HG02870 (cell line): ENCODE measurements at regions not wholly inside any gene's neighbourhood (a gene's known extent, or its start where the extent isn't known, plus 50 kb on each side); places are given as distances from the start of the nearest gene placed in this dataset.
"Not testable (repeated sequence)": the region's sequence is repeated elsewhere in the genome, so short reads cannot be mapped to it uniquely, and the experiment has no call there.

Source experiments
- ATAC-seq: cut with Tn5 transposase; IDR thresholded peaks from one replicate; pipeline ENCODE4 v1.9.1; 2021; ENCODE audit warnings: mild to moderate bottlenecking, moderate library complexity; ENCODE audit not compliant: unreplicated experiment

- no peak for ATAC-seq
These were observed 750.5 kb downstream of the FRK start for GRCh38 chr6:115310156-115310555.

DNA sequence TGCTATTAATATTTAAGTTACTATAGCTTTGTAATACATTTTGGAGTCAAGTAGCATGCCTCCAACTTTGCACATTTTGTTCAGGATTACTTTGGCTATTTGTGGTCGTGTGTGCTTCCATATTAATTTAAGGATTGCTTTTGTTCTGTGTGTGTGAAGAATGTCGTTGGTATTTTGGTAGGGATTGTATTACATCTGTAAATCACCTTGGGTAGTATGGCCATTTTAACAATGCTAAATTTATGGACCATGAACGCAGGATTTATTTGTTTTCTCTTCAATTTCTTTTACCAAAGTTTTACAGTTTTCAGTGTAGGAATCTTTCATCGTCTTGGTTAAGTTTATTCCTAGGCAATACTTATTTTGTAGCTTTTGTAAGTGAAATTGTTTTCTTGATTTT, 758.0 kb downstream of the FRK start:
- ATAC-seq: no peak

DNA sequence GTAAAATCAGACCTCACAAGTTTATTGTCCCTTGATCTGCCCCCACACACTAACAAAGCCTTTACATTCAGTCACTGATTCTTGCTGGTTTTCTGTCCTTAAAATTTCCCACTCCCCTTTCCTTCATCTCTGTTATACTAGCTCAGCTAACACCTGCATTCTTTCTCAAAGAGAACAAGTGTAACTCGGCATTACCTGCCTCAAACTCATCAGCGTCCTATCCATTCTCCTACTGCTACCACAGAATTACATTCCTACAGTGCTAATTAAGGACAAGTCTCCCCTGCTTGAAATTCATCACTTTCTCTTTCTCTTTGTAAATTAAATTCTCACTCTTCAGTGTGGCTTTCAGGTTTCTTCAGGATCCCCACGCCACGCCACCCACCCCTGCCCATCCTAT, 773.2 kb downstream of the FRK start:
- ATAC-seq: no peak

GRCh38 chr6:115276881-115277565, 783.7 kb downstream of the FRK start:
- ATAC-seq: no peak

DNA sequence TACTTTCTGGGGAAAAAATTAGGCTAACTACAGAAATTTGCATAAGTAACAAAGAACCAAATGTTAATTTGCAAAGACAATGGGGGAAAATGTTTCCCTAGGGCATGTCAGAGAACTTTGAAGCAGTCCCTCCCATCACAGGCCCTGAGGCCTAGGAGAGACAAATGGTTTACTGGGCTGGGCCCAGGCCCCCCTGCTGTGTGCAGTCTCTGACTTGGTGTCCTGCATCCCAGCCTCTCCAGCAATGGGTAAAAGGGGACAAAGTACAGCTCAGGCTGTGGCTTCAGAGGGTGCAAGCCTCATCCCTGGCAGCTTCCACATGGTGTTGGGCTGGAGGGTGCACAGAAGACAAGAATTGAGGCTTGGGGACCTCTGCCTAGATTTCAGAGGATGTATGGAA, 788.4 kb downstream of the FRK start:
- no peak for ATAC-seq

- no peak for ATAC-seq
These were observed 789.3 kb downstream of the FRK start for GRCh38 chr6:115271434-115271833.

DNA sequence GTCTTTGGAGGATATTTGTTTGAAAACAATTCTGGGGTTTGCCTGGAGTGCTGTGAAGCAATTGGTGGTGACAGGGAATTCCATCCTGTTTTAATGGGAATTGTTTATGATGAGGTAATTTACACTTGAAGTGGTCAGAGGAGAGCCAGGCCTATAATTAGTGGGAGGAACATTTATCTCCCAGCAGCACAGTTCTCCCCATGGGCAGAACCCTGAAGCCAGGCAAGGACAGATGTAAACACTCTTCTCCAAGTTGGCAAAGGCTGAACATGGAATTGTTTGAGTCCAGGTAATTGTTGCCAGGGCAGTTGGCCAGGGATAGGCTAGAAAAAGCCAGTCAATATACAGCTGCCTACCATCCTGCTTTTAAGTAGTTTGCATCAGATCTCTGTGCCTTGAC, 789.7 kb downstream of the FRK start:
- ATAC-seq: no peak

DNA sequence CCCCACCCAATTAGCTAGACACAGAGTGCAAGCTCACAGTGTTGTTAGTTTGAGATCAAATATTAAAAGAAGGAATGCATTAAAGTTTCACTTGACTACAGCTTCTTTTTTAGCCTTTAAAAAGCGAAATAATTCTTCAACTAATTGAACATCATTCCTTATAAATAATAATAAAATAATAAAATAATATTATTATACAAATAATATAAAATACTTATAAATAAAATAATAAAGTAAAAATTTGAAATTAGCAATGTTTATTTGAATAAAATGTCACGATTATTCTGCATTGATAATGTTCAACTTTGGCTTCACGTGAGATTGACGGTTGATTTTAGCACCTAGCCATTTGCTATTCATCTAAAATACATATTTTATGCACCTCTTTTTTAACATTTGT, 819.3 kb downstream of the FRK start:
- ATAC-seq: no peak

GRCh38 chr6:115221198-115221597, 839.5 kb downstream of the FRK start:
- ATAC-seq: no peak

DNA sequence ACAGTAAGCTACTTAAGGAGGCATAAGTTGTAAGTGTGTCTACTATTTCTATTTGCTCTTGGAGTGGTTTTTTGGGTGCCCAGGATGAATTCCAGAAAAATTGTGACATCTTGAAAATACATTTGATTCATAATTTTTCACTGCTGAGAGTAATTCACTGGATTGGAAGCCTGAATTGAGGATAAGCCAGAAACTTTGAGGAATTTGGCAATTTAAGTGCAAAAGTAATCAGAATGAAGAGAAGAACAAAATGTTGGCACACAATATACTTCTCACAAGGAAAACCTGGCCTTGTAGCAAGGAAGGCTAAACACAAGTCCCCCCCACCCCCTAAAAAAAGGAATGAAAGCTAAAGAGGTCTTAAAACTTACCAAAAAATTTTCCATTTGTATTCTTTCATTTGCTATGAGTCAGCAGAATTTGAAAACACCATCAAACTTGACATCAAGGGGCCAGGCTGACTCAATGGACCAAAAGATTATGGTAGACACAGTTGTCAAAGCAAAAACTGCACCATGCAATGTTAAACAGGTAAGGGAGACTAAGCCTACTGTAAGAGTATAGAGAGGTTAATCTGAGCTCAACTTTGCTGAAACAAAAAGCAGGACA, 840.0 kb downstream of the FRK start:
- ATAC-seq: no peak

DNA sequence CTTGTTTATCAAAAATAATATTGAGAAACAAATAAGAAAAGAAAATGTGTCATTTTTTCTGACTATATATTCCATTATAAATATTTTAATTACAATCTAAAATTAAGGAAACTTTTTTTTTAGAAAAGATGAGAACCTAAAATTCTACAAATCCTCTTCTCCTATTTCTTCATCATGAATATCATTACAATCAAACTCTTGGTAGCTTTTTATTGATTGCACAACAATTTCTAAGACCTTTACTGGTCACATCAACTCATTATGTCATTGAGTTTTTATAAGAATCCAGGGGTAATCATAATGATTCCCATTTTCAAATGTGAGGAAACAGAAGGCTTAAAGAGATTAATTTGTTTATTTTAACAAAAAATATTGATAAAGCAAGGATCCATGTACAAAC, 841.0 kb downstream of the FRK start:
- no peak for ATAC-seq

DNA sequence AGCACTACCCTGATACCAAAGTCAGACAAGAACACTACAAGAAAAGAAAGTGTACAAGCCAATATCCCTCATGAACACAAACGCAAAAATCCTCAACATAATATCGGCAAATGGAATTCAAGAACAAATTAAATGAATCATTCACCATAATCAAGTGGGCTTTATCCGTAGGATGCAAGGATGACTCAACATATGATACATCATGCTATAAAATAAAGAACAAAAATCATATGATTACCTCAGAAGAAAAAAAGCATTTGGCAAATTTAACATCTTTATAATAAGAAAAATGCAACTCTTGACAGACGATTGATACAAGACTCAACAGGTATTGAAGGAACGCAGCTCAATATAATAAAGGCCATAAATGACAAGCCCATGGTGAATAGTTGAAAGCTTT, 843.9 kb downstream of the FRK start:
- no peak for ATAC-seq

GRCh38 chr6:115214283-115214682, 846.4 kb downstream of the FRK start:
- no peak for ATAC-seq

DNA sequence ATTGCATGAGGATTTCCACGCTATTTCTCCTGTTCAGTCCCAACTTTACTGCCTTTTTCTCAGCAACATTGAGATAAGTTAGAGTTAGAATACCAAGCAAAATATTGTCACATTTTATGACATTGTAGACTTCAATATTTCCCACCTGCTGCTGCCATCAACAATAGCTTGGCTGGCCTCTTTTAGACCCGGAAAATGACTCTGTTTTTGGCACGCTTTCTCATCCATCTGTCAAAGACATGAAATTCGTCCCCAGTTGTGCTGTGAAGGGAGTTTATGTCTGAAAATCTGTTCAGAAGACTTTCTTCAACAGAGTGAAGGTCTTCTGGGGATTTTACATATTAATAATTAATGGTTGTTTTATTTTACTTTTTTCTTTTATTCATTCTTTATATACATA, 857.3 kb downstream of the FRK start:
- ATAC-seq: no peak

DNA sequence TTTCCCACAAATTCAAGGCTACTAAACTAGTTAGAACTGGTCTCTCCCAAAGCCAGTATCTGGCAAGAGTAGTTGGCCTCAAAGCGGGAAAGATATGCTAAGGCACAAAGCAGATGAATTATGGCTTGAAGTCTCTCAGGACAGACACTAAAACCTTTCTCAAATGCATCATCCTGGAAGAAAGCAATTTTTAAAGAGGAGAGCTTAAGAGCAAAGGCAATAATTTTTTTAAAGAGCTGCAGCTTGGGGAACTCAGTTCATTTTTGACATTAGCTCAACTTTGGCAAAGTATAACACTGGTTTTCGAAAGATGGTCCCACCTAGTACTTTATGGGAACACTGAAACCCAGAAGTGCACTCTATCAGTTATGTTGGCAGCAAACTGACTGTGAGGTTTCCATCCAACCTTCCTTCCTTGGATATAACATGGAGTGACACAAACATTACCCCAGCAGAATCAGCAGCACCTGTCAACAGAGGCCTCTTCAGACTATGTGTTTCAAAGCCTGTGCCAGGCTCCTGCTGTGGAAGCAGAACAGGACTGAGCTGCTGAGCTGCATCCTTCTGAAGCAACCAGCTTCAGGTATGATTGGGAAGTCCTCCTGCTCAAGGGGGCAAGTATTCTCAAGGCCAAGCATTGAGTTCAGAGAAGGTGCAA, 852.3 kb upstream of the HS3ST5 start:
- no peak for ATAC-seq

DNA sequence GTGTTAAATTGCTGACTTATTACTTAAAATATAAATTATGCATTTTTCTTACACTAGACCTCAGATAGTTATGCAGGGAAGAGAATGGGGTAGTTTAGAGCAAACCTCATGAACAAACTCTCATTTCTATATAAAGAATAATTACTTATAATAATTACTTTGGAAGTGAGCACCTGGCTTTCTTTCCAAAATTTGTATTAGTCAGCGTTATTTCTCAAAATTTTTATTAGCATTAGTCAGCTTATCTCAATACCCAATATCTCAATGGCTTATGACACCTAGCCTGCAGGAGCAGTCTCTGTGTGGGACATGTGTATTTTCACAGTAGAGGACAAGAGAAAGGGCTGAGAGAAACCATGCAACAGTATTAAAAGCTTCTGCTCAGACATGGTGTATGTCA, 849.2 kb upstream of the HS3ST5 start:
- ATAC-seq: no peak

DNA sequence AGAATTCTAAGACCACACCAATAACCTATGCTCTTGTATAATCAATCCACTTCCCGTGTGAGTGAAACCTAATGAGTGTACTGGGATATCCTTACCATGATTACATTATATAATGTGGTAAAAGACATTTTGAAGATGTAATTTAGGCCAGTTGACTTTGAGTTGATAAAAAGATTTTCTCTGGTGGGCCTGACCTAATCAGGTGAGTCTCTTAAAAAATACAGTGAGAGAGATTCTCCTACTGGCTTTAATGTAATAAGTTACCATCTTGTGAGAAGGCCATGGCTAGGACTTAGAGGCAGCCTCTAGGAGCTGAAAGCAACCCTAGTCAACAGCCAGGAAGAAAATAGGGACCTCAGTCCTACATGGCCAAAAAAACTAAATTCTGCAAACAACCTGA, 847.7 kb upstream of the HS3ST5 start:
- no peak for ATAC-seq

DNA sequence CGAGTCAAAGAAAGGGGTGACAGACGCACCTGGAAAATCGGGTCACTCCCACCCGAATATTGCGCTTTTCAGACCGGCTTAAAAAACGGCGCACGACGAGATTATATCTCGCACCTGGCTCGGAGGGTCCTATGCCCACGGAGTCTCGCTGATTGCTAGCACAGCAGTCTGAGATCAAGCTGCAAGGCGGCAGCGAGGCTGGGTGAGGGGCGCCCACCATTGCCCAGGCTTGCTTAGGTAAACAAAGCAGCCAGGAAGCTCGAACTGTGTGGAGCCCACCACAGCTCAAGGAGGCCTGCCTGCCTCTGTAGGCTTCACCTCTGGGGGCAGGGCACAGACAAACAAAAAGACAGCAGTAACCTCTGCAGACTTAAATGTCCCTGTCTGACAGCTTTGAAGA, 832.6 kb upstream of the HS3ST5 start:
- ATAC-seq: not testable (repeated sequence)

GRCh38 chr6:115165912-115166311, 823.1 kb upstream of the HS3ST5 start:
- ATAC-seq: not testable (repeated sequence)

GRCh38 chr6:115159733-115160132, 816.9 kb upstream of the HS3ST5 start:
- no peak for ATAC-seq

- ATAC-seq: no peak
These were observed 795.1 kb upstream of the HS3ST5 start for GRCh38 chr6:115137910-115138309.

DNA sequence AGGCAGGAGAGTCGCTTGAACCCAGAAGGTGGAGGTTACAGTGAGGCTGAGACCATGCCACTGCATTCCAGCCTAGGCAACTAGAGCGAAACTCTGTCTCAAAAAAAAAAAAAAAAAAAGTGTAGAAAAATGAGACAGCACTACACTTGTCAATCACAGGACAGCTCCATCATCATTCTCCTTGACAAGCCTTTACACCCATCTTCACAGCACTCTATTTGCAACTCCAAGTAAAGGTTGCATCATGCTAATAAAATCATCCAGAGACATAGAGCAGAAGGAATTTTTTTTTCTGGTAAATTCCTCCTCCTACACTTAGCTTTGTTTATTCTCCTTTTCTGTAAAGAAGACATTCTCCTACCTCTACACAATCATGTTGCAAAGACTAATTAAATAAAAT, 791.0 kb upstream of the HS3ST5 start:
- no peak for ATAC-seq
